T-helper 22 cell (primary cell): ENCODE measurements at regions not wholly inside any gene's neighbourhood (a gene's known extent, or its start where the extent isn't known, plus 50 kb on each side); places are given as distances from the start of the nearest gene placed in this dataset.
"Not testable (repeated sequence)": the region's sequence is repeated elsewhere in the genome, so short reads cannot be mapped to it uniquely, and the experiment has no call there.

ENCODE experiments used
- DNase-seq: peaks from one replicate; pipeline ENCODE4 v3.0.0-alpha.2; 2020; ENCODE audit warnings: low read depth

- DNase-seq: no peak
These were observed 76.3 kb downstream of the DRAM2 start for GRCh38 chr1:111063595-111063994.

- DNase-seq: no peak
These were observed 77.3 kb downstream of the DRAM2 start for GRCh38 chr1:111062624-111063023.

- DNase-seq: no peak
These were observed 77.8 kb downstream of the DRAM2 start for GRCh38 chr1:111062081-111062480.

- DNase-seq: no peak
These were observed 85.2 kb downstream of the DRAM2 start for GRCh38 chr1:111054656-111055055.

GRCh38 chr1:111052246-111052645, 87.6 kb downstream of the DRAM2 start:
- DNase-seq: no peak

GRCh38 chr1:111048253-111048652, 84.5 kb upstream of the LRIF1 start:
- not testable (repeated sequence) for DNase-seq

GRCh38 chr1:111045033-111045722, 81.5 kb upstream of the LRIF1 start:
- DNase-seq: no peak

- DNase-seq: no peak
These were observed 68.7 kb upstream of the LRIF1 start for GRCh38 chr1:111032295-111032897.

GRCh38 chr1:111030590-111030989, 66.9 kb upstream of the LRIF1 start:
- DNase-seq: peak; percentile 4

GRCh38 chr1:111025109-111025508, 61.4 kb upstream of the LRIF1 start:
- DNase-seq: no peak

GRCh38 chr1:111015222-111015621, 51.5 kb upstream of the LRIF1 start:
- DNase-seq: no peak
